HCT116 (cell line): ENCODE measurements at regions not wholly inside any gene's neighbourhood (a gene's known extent, or its start where the extent isn't known, plus 50 kb on each side); places are given as distances from the start of the nearest gene placed in this dataset.

Experiments
- ATAC-seq: fragments of 200-7000 bp; cut with Tn5 transposase; 2 replicates; pipeline ENCODE4 v1.9.1; 2020; ENCODE audit warnings: mild to moderate bottlenecking, moderate library complexity
- BruUV-seq: library from RNA; stranded (reverse); fragments of 400-500 nt; replicated peaks from 2 replicates; lab custom pipeline; 2021; lab: Mats Ljungman, UMichigan
- CTCF ChIA-PET: fragments of 300-600 bp; sonication (Branson Sonifier 250); formaldehyde crosslinking; loops from one replicate; lab custom pipeline; 2021; ENCODE audit warnings: antibody characterized with exemption; lab: Charles Lee
- POLR2A ChIA-PET: fragments of 300-600, 350-600 bp; sonication (Branson Sonifier 250); formaldehyde crosslinking; loops from one replicate; lab custom pipeline; 2021; ENCODE audit warnings: antibody characterized with exemption; lab: Charles Lee
- RAD21 ChIA-PET, 2 experiments: fragments of 300-600 bp; sonication (Branson Sonifier 250); formaldehyde crosslinking; loops; one replicate each; lab custom pipeline; 2023; ENCODE audit warnings: low total read pairs in 2 of 2; ENCODE audit not compliant: uncharacterized antibody in 2 of 2, unreplicated experiment in 2 of 2, low non-redundant PET in 1 of 2; lab: Charles Lee
- DNase-seq: peaks from one replicate; pipeline ENCODE4 v3.0.0-alpha.2; 2010; ENCODE audit warnings: low read depth, low spot score
- H2AFZ ChIP-seq: fragments of 200-600 bp; shearing (Covaris generic), sonication (generic); 2 replicates; pipeline ENCODE4 v1.6.1; 2017; ENCODE audit warnings: low read depth, mixed run types, mixed read lengths, antibody characterized with exemption, low read length; ENCODE audit not compliant: poor library complexity, severe bottlenecking
- H3K27ac ChIP-seq: 2 replicates; pipeline ENCODE4 v1.5.1; 2012; ENCODE audit warnings: low read depth, low read length
- H3K27me3 ChIP-seq: fragments of 200-600 bp; sonication (generic); 2 replicates; pipeline ENCODE4 v1.6.1; 2016; ENCODE audit warnings: mixed run types, low read length, mixed read lengths; ENCODE audit not compliant: insufficient read depth
- H3K36me3 ChIP-seq, 2 experiments: fragments of 200-500 bp in 1 of 2; fragments of 200-600 bp in 1 of 2; sonication (Bioruptor generic) in 1 of 2; sonication (generic) in 1 of 2; 2 replicates each; pipeline versions ENCODE4 v1.5.1 to v1.6.1; 2014 to 2016; ENCODE audit warnings: low read length in 2 of 2, inconsistent platforms in 1 of 2, mixed read lengths in 1 of 2, mixed run types in 1 of 2; ENCODE audit not compliant: insufficient read depth in 2 of 2, control insufficient read depth in 1 of 2
- H3K4me1 ChIP-seq, 2 experiments: fragments of 200-600 bp in 1 of 2; sonication (generic) in 1 of 2; 2 replicates each; pipeline versions ENCODE4 v1.5.1 to v1.6.1; 2012 to 2017; ENCODE audit warnings: low read length in 2 of 2, inconsistent platforms in 1 of 2, mild to moderate bottlenecking in 1 of 2, mixed read lengths in 1 of 2, mixed run types in 1 of 2, moderate library complexity in 1 of 2; ENCODE audit not compliant: insufficient read depth in 2 of 2, control insufficient read depth in 1 of 2
- H3K4me2 ChIP-seq: fragments of 200-600 bp; sonication (generic); 2 replicates; pipeline ENCODE4 v1.6.1; 2017; ENCODE audit warnings: mixed run types, low read length, mixed read lengths
- H3K4me3 ChIP-seq, 2 experiments: fragments of 200-600 bp in 1 of 2; sonication (generic) in 1 of 2; replicated peaks in 1 of 2; 2 replicates each; pipeline ENCODE4 v1.5.1; 2011 to 2016; ENCODE audit warnings: low read length in 2 of 2, control low read depth in 1 of 2, low read depth in 1 of 2, mild to moderate bottlenecking in 1 of 2, mixed read lengths in 1 of 2, mixed run types in 1 of 2
- H3K79me2 ChIP-seq: fragments of 200-600 bp; sonication (generic); 2 replicates; pipeline ENCODE4 v1.6.1; 2017; ENCODE audit warnings: mild to moderate bottlenecking, mixed run types, low read length, moderate library complexity, mixed read lengths; ENCODE audit not compliant: insufficient read depth
- H3K9ac ChIP-seq: fragments of 200-600 bp; sonication (generic); 2 replicates; pipeline ENCODE4 v1.6.1; 2016; ENCODE audit warnings: low read length, mixed read lengths
- H3K9me2 ChIP-seq: fragments of 200-600 bp; sonication (generic), shearing (Covaris generic); 2 replicates; pipeline ENCODE4 v1.6.1; 2017; ENCODE audit warnings: mixed run types, mild to moderate bottlenecking, moderate library complexity; ENCODE audit not compliant: insufficient read depth
- H3K9me3 ChIP-seq, 2 experiments: fragments of 200-500 bp in 1 of 2; fragments of 200-600 bp in 1 of 2; sonication (Bioruptor generic) in 1 of 2; sonication (generic) in 1 of 2; 2 replicates each; pipeline ENCODE4 v1.6.1; 2014 to 2017; ENCODE audit warnings: low read length in 2 of 2, mixed read lengths in 2 of 2, inconsistent platforms in 1 of 2, low read depth in 1 of 2, mild to moderate bottlenecking in 1 of 2, mixed run types in 1 of 2, moderate library complexity in 1 of 2; ENCODE audit not compliant: control insufficient read depth in 1 of 2, insufficient read depth in 1 of 2
- H4K20me1 ChIP-seq: fragments of 200-600 bp; sonication (generic), shearing (Covaris generic); 2 replicates; pipeline ENCODE4 v1.6.1; 2017; ENCODE audit warnings: mixed run types, mild to moderate bottlenecking, moderate library complexity; ENCODE audit not compliant: insufficient read depth
- ELF1 ChIP-seq: IDR thresholded peaks from 2 replicates; pipeline ENCODE4 v1.6.1; 2012; ENCODE audit warnings: low read depth, borderline replicate concordance
- EZH2 ChIP-seq: fragments of 200-600 bp; sonication (generic); IDR thresholded peaks from 2 replicates; pipeline ENCODE4 v1.6.1; 2017; ENCODE audit warnings: antibody characterized with exemption, mixed run types
- JUND ChIP-seq: IDR thresholded peaks from 2 replicates; pipeline ENCODE4 v1.6.1; 2012
- POLR2A ChIP-seq: IDR thresholded peaks from 2 replicates; pipeline ENCODE4 v1.7.0; 2011; ENCODE audit warnings: borderline replicate concordance; ENCODE audit not compliant: insufficient read depth, insufficient read length; ENCODE audit errors: extremely low read depth
- POLR2AphosphoS5 ChIP-seq: IDR thresholded peaks from 2 replicates; pipeline ENCODE4 v1.6.1; 2011; ENCODE audit warnings: mild to moderate bottlenecking, low read depth, low read length, moderate library complexity
- RAD21 ChIP-seq: IDR thresholded peaks from 2 replicates; pipeline ENCODE4 v1.6.1; 2012; ENCODE audit warnings: low read depth, mild to moderate bottlenecking
- REST ChIP-seq: IDR thresholded peaks from 2 replicates; pipeline ENCODE4 v1.6.1; 2012; ENCODE audit warnings: low read depth
- TCF7L2 ChIP-seq: IDR thresholded peaks from 2 replicates; pipeline ENCODE4 v1.7.0; 2011; ENCODE audit warnings: borderline replicate concordance, inconsistent platforms; ENCODE audit not compliant: insufficient read depth, insufficient read length; ENCODE audit errors: extremely low read depth
- intact Hi-C: fragments of 100-400 bp; cut with micrococcal nuclease; formaldehyde crosslinking; loops from 2 replicates; pipeline ENCODE4 v1.10.0; 2022
- TF ChIP-seq, protein P1 (sequence below), 3 experiments: fragments of 200-600 bp in 1 of 3; sonication (generic) in 1 of 3; IDR thresholded peaks in 2 of 3; conservative IDR thresholded peaks in 1 of 3; 2 replicates each; pipeline ENCODE4 v1.5.1; 2012 to 2017; ENCODE audit warnings: low read depth in 2 of 3, low read length in 2 of 3, antibody characterized with exemption in 1 of 3, borderline replicate concordance in 1 of 3, control low read depth in 1 of 3, mild to moderate bottlenecking in 1 of 3, mixed read lengths in 1 of 3, mixed run types in 1 of 3, moderate library complexity in 1 of 3; ENCODE audit not compliant: insufficient read depth in 1 of 3

DNA sequence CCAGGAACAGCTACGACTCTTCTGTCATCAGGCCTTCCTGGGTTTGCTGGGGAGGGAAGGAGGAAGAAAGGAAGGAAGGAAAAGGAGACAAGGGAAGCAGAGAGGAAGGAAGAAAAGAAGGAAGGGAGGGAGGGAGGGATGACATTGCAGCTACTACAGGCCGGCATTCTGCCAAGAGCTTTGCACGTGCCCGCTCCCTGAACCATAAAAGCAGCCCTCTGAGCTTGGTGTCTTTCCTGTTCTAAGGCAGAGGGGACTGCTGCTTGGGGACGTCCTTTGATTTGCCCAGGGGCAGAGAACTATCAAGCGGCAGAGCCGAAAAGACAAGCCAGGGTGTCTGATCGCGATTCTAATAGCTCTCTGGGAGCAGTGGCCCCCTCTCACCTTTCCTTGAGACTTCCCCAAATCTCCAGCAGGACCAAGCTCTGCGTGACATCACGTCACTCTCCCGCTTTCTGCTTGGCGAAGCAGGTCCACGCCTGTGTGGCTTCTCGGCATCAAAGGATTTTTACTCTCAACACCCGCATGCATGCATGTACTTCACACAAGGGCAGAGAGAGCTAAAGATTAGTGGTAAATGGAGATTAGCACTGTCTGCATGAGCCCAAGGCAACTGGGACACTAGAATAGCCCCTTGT lies 167.8 kb upstream of the AUTS2 start:
- H2AFZ ChIP-seq = no peak overlapping the region
- RAD21 ChIA-PET = no interaction called here
- H4K20me1 ChIP-seq = no peaks in the 10 kb centered on the region
- CTCF ChIA-PET = no interaction called here
- no peaks in the 10 kb centered on the region for H3K79me2 ChIP-seq
- no peak overlapping the region for H3K27ac ChIP-seq
- DNase-seq (no peak), ATAC-seq (no peak)
- no TSS peak for BruUV-seq
- no peaks in the 10 kb centered on the region for H3K27me3 ChIP-seq
- POLR2A ChIA-PET = no interaction called here
- no peak overlapping the region for H3K4me3 ChIP-seq
- H3K4me1 ChIP-seq = no peaks in the 10 kb centered on the region
- H3K4me2 ChIP-seq = no peak overlapping the region
- TF ChIP-seq, protein P1, sequence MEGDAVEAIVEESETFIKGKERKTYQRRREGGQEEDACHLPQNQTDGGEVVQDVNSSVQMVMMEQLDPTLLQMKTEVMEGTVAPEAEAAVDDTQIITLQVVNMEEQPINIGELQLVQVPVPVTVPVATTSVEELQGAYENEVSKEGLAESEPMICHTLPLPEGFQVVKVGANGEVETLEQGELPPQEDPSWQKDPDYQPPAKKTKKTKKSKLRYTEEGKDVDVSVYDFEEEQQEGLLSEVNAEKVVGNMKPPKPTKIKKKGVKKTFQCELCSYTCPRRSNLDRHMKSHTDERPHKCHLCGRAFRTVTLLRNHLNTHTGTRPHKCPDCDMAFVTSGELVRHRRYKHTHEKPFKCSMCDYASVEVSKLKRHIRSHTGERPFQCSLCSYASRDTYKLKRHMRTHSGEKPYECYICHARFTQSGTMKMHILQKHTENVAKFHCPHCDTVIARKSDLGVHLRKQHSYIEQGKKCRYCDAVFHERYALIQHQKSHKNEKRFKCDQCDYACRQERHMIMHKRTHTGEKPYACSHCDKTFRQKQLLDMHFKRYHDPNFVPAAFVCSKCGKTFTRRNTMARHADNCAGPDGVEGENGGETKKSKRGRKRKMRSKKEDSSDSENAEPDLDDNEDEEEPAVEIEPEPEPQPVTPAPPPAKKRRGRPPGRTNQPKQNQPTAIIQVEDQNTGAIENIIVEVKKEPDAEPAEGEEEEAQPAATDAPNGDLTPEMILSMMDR (IDR thresholded peaks at IDR 0.05 in 2 of 3, conservative IDR thresholded peaks at IDR 0.05 in 1 of 3; ENCODE audit: borderline replicate concordance in 1 of 3, insufficient read depth in 1 of 3, low read depth in 2 of 3, low read length in 2 of 3) = no peak
- TF ChIP-seq ELF1 = no peak
- TF ChIP-seq POLR2AphosphoS5 = no peak
- no peak for TF ChIP-seq REST
- TF ChIP-seq TCF7L2 = no peak
- TF ChIP-seq JUND = no peak
- no peak for TF ChIP-seq EZH2
- no peak for TF ChIP-seq POLR2A
- no peak for TF ChIP-seq RAD21
- TF ChIP-seq, all 23 proteins: peak for 0
- Histone ChIP-seq H3K36me3 (no peaks in the 10 kb centered on the region), H3K9me2 (no peaks in the 10 kb centered on the region), H3K9me3 (peaks cover 0 to 10% of the 10 kb centered on the region in 2 experiments; a peak in 2 of 4 replicates), H3K9ac (no peak overlapping the region)
- intact Hi-C loops = no loop called here
